K562 (cell line): ENCODE measurements at regions not wholly inside any gene's neighbourhood (a gene's known extent, or its start where the extent isn't known, plus 50 kb on each side); places are given as distances from the start of the nearest gene placed in this dataset.

Source experiments
- BRD4 ChIP-seq: fragments of 200-600 bp; sonication (generic); IDR thresholded peaks from 2 replicates; pipeline ENCODE4 v1.6.1; 2017; ENCODE audit warnings: inconsistent platforms
- DPF2 ChIP-seq: fragments of 450-650 bp; IDR thresholded peaks from 2 replicates; pipeline ENCODE4 v1.6.1; 2016
- E2F3 ChIP-seq: fragments of 250-450 bp; sonication (Bioruptor Pico); IDR thresholded peaks from 2 replicates; pipeline ENCODE4 v1.4.0; 2020; ENCODE audit warnings: mild to moderate bottlenecking
- ELF1 ChIP-seq: fragments of 200-800 bp; sonication (Bioruptor generic); IDR thresholded peaks from 2 replicates; pipeline ENCODE4 v1.6.1; 2016; ENCODE audit warnings: missing genetic modification characterization, missing compliant biosample characterization
- FOSL1 ChIP-seq: fragments of 200-800 bp; sonication (Bioruptor generic); conservative IDR thresholded peaks from 2 replicates; pipeline ENCODE4 v1.6.1; 2016; ENCODE audit warnings: missing genetic modification characterization, missing compliant biosample characterization
- GABPA ChIP-seq: fragments of 200-800 bp; sonication (Bioruptor generic); conservative IDR thresholded peaks from 2 replicates; pipeline ENCODE4 v1.6.1; 2016; ENCODE audit warnings: low read depth, missing genetic modification characterization, missing compliant biosample characterization
- HCFC1 ChIP-seq: IDR thresholded peaks from 2 replicates; pipeline ENCODE4 v1.6.1; 2012; ENCODE audit warnings: low read depth, low read length, improper control_type of control experiment
- HDAC1 ChIP-seq, 2 experiments: fragments of 450-650 bp; IDR thresholded peaks; 2 replicates each; pipeline ENCODE4 v1.6.1; 2016 to 2017; ENCODE audit warnings: inconsistent platforms in 1 of 2, mild to moderate bottlenecking in 1 of 2, moderate library complexity in 1 of 2
- MECOM ChIP-seq: fragments of 250-450 bp; sonication (Bioruptor Pico); IDR thresholded peaks from 2 replicates; pipeline ENCODE4 v1.8.0; 2022; ENCODE audit warnings: inconsistent platforms
- MYBL2 ChIP-seq, 2 experiments: fragments of 450-650 bp in 1 of 2; sonication (generic) in 1 of 2; formaldehyde crosslinking in 1 of 2; IDR thresholded peaks; 2 replicates each; pipeline versions ENCODE4 v1.6.1 to v1.8.1; 2017 to 2022; ENCODE audit warnings: borderline replicate concordance in 1 of 2, inconsistent platforms in 1 of 2, low read depth in 1 of 2, mild to moderate bottlenecking in 1 of 2, missing genetic modification reagents in 1 of 2, moderate library complexity in 1 of 2
- POLR2G ChIP-seq: fragments of 200-400 bp; formaldehyde crosslinking; IDR thresholded peaks from 2 replicates; pipeline ENCODE4 v1.6.1; 2017; ENCODE audit warnings: low read depth, mild to moderate bottlenecking, antibody characterized with exemption, low read length, moderate library complexity
- TAF7 ChIP-seq: fragments of 450-650 bp; IDR thresholded peaks from 2 replicates; pipeline ENCODE4 v1.6.1; 2016; ENCODE audit warnings: missing genetic modification characterization, missing compliant biosample characterization
- ZBTB7A ChIP-seq: IDR thresholded peaks from 2 replicates; pipeline ENCODE4 v1.6.1; 2011; ENCODE audit warnings: low read depth, mild to moderate bottlenecking, low read length, moderate library complexity, borderline replicate concordance; ENCODE audit not compliant: control insufficient read depth
- TF ChIP-seq, protein P1 (sequence below): sonication (generic); formaldehyde crosslinking; IDR thresholded peaks from 2 replicates; pipeline ENCODE4 v1.8.0; 2022; ENCODE audit warnings: mild to moderate bottlenecking, missing genetic modification reagents
- TF ChIP-seq, protein P2 (sequence below): fragments of 200-800 bp; sonication (Bioruptor generic); IDR thresholded peaks from 2 replicates; pipeline ENCODE4 v1.6.1; 2017; ENCODE audit warnings: missing genetic modification characterization, missing compliant biosample characterization
- TF ChIP-seq, protein P3 (sequence below): fragments of 450-650 bp; IDR thresholded peaks from 2 replicates; pipeline ENCODE4 v1.6.1; 2017; ENCODE audit warnings: mild to moderate bottlenecking, moderate library complexity

DNA sequence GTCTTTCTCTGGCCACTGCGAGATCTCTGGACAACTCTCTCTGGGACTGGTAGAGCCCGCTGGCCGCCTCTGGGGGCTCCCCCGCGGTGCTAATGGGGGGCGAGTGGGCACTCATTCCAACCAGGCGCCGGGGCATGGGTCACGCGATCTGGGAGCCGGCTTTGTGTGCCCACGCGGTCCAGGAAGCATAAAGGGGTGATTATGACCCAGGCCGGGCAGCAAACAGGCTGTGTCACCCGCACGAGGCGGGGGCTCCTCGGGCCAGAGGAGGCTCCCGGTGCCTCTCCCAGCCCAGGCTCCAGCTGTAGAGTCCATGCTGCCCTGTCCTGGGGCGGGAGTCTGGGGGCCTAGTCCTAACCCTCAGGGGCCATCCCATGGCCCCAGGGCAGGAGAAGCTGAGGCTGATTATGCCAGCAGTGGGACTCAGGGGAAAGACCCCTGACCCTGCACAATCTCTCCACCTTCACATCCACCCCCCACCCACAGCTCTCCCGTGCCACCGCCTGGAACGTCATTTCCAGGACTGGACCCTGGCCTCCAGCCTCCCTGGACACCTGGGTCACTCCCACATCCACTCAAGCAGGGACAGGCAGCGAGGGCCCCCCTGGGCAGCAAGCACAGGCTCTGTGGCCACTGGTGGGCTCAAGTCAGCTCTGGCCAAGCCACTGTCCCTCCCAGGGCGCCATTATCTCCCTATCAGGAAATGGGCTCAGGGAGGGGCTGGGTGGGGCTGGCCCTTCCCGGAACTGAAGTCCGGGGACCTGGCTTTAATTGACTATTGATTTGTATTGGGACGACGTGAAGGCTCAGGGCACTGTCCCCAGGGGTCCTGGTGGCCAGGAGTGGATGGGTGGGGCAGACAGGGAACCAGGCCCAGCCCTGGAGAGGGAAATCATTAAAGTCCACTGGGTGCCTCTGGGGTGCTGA lies 50.0 kb downstream of the PTPRS start (continued):
- TF ChIP-seq HDAC1 (IDR thresholded peaks at IDR 0.05) (no peak), HCFC1 (no peak), MECOM (CRISPR knock-in tag) (no peak), GABPA (0 out of 2 replicates have a peak, but pooled peaks have one; percentile 16), BRD4 (no peak), MYBL2 (IDR thresholded peaks at IDR 0.05; ENCODE audit: low read depth) (no peak), MYBL2 (CRISPR knock-in tag; IDR thresholded peaks at IDR 0.05; ENCODE audit: borderline replicate concordance) (no peak), TAF7 (tag) (no peak), E2F3 (CRISPR knock-in tag) (no peak), FOSL1 (tag) (no peak), ZBTB7A (peak; percentile 59; the same call in 1 of the 2 replicates), ELF1 (tag) (peak; percentile 75), DPF2 (0 out of 2 replicates have a peak, but pooled peaks have one; percentile 16), POLR2G (peak; percentile 55)
- TF ChIP-seq, protein P1, sequence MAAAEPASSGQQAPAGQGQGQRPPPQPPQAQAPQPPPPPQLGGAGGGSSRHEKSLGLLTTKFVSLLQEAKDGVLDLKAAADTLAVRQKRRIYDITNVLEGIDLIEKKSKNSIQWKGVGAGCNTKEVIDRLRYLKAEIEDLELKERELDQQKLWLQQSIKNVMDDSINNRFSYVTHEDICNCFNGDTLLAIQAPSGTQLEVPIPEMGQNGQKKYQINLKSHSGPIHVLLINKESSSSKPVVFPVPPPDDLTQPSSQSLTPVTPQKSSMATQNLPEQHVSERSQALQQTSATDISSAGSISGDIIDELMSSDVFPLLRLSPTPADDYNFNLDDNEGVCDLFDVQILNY (CRISPR knock-in tag), result no peak
- TF ChIP-seq, protein P2, sequence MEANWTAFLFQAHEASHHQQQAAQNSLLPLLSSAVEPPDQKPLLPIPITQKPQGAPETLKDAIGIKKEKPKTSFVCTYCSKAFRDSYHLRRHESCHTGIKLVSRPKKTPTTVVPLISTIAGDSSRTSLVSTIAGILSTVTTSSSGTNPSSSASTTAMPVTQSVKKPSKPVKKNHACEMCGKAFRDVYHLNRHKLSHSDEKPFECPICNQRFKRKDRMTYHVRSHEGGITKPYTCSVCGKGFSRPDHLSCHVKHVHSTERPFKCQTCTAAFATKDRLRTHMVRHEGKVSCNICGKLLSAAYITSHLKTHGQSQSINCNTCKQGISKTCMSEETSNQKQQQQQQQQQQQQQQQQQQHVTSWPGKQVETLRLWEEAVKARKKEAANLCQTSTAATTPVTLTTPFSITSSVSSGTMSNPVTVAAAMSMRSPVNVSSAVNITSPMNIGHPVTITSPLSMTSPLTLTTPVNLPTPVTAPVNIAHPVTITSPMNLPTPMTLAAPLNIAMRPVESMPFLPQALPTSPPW (CRISPR knock-in tag), result peak; percentile 89
- TF ChIP-seq, protein P3, sequence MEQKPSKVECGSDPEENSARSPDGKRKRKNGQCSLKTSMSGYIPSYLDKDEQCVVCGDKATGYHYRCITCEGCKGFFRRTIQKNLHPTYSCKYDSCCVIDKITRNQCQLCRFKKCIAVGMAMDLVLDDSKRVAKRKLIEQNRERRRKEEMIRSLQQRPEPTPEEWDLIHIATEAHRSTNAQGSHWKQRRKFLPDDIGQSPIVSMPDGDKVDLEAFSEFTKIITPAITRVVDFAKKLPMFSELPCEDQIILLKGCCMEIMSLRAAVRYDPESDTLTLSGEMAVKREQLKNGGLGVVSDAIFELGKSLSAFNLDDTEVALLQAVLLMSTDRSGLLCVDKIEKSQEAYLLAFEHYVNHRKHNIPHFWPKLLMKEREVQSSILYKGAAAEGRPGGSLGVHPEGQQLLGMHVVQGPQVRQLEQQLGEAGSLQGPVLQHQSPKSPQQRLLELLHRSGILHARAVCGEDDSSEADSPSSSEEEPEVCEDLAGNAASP, result no peak
